SK-N-SH treated with all-trans-retinoic acid at 6 μM for 48 hours (cell line): ENCODE measurements at regions not wholly inside any gene's neighbourhood (a gene's known extent, or its start where the extent isn't known, plus 50 kb on each side); places are given as distances from the start of the nearest gene placed in this dataset.
A peak's percentile ranks its signal among the peaks of the same experiment; 100 is the strongest.

Experiments used
- ATAC-seq: fragments of 200-7000 bp; cut with Tn5 transposase; 3 replicates; pipeline ENCODE4 v1.9.1; 2020; ENCODE audit warnings: mild to moderate bottlenecking, moderate library complexity
- ARNTL ChIP-seq: fragments of 450-650 bp; formaldehyde crosslinking; IDR thresholded peaks from 2 replicates; pipeline ENCODE4 v1.5.0; 2020; ENCODE audit warnings: low read depth, mild to moderate bottlenecking, moderate library complexity, borderline replicate concordance
- BACH2 ChIP-seq: fragments of 250-450 bp; sonication (Bioruptor Pico); IDR thresholded peaks from 2 replicates; pipeline ENCODE4 v1.9.0; 2021; ENCODE audit warnings: mild to moderate bottlenecking, borderline replicate concordance
- CREB5 ChIP-seq: fragments of 250-450 bp; sonication (Bioruptor Pico); IDR thresholded peaks from 2 replicates; pipeline ENCODE4 v1.5.1; 2020; ENCODE audit warnings: low read depth, mild to moderate bottlenecking, moderate library complexity
- ESRRG ChIP-seq: fragments of 250-450 bp; sonication (Bioruptor Pico); IDR thresholded peaks from 2 replicates; pipeline ENCODE4 v1.6.1; 2021; ENCODE audit warnings: mild to moderate bottlenecking
- GLIS3 ChIP-seq: fragments of 250-450 bp; sonication (Bioruptor Pico); IDR thresholded peaks from 2 replicates; pipeline ENCODE4 v1.5.0; 2020; ENCODE audit warnings: mild to moderate bottlenecking, moderate library complexity
- ISL1 ChIP-seq: fragments of 250-450 bp; sonication (Bioruptor Pico); IDR thresholded peaks from 2 replicates; pipeline ENCODE4 v2.1.2; 2022; ENCODE audit warnings: mild to moderate bottlenecking, moderate library complexity
- OSR1 ChIP-seq: fragments of 250-450 bp; sonication (Bioruptor Pico); IDR thresholded peaks from 2 replicates; pipeline ENCODE4 v1.8.0; 2022; ENCODE audit warnings: moderate library complexity, mild to moderate bottlenecking, inconsistent platforms
- PATZ1 ChIP-seq: fragments of 250-450 bp; sonication (Bioruptor Pico); IDR thresholded peaks from 2 replicates; pipeline ENCODE4 v1.8.0; 2020; ENCODE audit warnings: mild to moderate bottlenecking, moderate library complexity, borderline replicate concordance
- RARB ChIP-seq: fragments of 250-450 bp; sonication (Bioruptor Pico); IDR thresholded peaks from 2 replicates; pipeline ENCODE4 v1.8.0; 2021; ENCODE audit warnings: mild to moderate bottlenecking, moderate library complexity
- SNAI2 ChIP-seq: fragments of 250-450 bp; sonication (Bioruptor Pico); IDR thresholded peaks from 2 replicates; pipeline ENCODE4 v1.5.0; 2020; ENCODE audit warnings: mild to moderate bottlenecking, moderate library complexity
- TCF4 ChIP-seq: fragments of 250-450 bp; sonication (Bioruptor Pico); IDR thresholded peaks from 2 replicates; pipeline ENCODE4 v1.8.0; 2021; ENCODE audit warnings: mild to moderate bottlenecking, moderate library complexity, borderline replicate concordance
- ZFP3 ChIP-seq: fragments of 250-450 bp; sonication (Bioruptor Pico); IDR thresholded peaks from 2 replicates; pipeline ENCODE4 v1.5.0; 2020; ENCODE audit warnings: mild to moderate bottlenecking, moderate library complexity
- ZFP30 ChIP-seq: fragments of 450-650 bp; formaldehyde crosslinking; IDR thresholded peaks from 2 replicates; pipeline ENCODE4 v1.5.0; 2022; ENCODE audit warnings: mild to moderate bottlenecking, moderate library complexity
- ZNF565 ChIP-seq: fragments of 450-650 bp; formaldehyde crosslinking; conservative IDR thresholded peaks from 2 replicates; pipeline ENCODE4 v1.5.0; 2020; ENCODE audit warnings: low read depth, mild to moderate bottlenecking, moderate library complexity
- ZNF70 ChIP-seq: fragments of 450-650 bp; formaldehyde crosslinking; IDR thresholded peaks from 2 replicates; pipeline ENCODE4 v1.5.0; 2020; ENCODE audit warnings: mild to moderate bottlenecking, moderate library complexity
- ZNF8 ChIP-seq: fragments of 450-650 bp; formaldehyde crosslinking; IDR thresholded peaks from 2 replicates; pipeline ENCODE4 v1.5.0; 2020; ENCODE audit warnings: mild to moderate bottlenecking, moderate library complexity
- TF ChIP-seq, protein P1 (sequence below): fragments of 250-450 bp; sonication (Bioruptor Pico); IDR thresholded peaks from 2 replicates; pipeline ENCODE4 v1.8.0; 2021; ENCODE audit warnings: low read depth, mild to moderate bottlenecking, moderate library complexity, borderline replicate concordance
- TF ChIP-seq, protein P2 (sequence below): fragments of 250-450 bp; sonication (Bioruptor Pico); IDR thresholded peaks from 2 replicates; pipeline ENCODE4 v1.5.1; 2021; ENCODE audit warnings: mild to moderate bottlenecking, moderate library complexity
- TF ChIP-seq, protein P3 (sequence below): fragments of 250-450 bp; sonication (Bioruptor Pico); IDR thresholded peaks from 2 replicates; pipeline ENCODE4 v1.5.0; 2020; ENCODE audit warnings: mild to moderate bottlenecking, moderate library complexity

DNA sequence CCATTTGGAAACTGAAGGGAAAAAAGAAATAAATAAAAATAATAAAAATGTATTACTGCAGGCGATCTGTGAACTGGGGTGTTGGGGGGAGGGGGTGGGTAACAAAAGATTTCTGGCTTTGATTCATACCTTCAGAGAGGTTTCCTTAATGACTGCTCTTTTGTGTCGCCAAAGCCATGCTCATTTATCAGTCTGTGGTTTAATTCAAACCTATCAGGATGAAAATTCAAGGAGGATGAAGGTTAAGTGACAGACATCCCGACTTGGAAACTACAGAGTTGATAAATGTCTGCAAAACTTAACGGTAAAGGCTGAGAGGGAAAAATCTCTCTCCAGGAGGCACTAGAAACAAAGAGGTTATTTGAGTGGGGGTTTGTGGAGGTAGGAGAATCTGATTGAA is 278.2 kb downstream of the PSAT1 start:
- no peak for ATAC-seq
- TF ChIP-seq ZNF70 (CRISPR knock-in tag), result no peak

- ATAC-seq, result no peak
- TF ChIP-seq, protein P1, sequence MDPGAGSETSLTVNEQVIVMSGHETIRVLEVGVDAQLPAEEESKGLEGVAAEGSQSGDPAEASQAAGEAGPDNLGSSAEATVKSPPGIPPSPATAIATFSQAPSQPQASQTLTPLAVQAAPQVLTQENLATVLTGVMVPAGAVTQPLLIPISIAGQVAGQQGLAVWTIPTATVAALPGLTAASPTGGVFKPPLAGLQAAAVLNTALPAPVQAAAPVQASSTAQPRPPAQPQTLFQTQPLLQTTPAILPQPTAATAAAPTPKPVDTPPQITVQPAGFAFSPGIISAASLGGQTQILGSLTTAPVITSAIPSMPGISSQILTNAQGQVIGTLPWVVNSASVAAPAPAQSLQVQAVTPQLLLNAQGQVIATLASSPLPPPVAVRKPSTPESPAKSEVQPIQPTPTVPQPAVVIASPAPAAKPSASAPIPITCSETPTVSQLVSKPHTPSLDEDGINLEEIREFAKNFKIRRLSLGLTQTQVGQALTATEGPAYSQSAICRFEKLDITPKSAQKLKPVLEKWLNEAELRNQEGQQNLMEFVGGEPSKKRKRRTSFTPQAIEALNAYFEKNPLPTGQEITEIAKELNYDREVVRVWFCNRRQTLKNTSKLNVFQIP (CRISPR knock-in tag), result no peak
- TF ChIP-seq, protein P2, sequence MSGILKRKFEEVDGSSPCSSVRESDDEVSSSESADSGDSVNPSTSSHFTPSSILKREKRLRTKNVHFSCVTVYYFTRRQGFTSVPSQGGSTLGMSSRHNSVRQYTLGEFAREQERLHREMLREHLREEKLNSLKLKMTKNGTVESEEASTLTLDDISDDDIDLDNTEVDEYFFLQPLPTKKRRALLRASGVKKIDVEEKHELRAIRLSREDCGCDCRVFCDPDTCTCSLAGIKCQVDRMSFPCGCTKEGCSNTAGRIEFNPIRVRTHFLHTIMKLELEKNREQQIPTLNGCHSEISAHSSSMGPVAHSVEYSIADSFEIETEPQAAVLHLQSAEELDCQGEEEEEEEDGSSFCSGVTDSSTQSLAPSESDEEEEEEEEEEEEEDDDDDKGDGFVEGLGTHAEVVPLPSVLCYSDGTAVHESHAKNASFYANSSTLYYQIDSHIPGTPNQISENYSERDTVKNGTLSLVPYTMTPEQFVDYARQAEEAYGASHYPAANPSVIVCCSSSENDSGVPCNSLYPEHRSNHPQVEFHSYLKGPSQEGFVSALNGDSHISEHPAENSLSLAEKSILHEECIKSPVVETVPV, result no peak
- TF ChIP-seq ESRRG (CRISPR knock-in tag) (no peak), OSR1 (CRISPR knock-in tag) (no peak), BACH2 (CRISPR knock-in tag) (no peak), CREB5 (CRISPR knock-in tag) (no peak), ZFP30 (CRISPR knock-in tag) (no peak), GLIS3 (CRISPR knock-in tag) (no peak), RARB (no peak), ZFP3 (CRISPR knock-in tag) (no peak), PATZ1 (CRISPR knock-in tag) (no peak), TCF4 (CRISPR knock-in tag) (no peak), ARNTL (no peak), SNAI2 (CRISPR knock-in tag) (no peak), ZNF70 (CRISPR knock-in tag) (no peak), ISL1 (no peak), ZNF565 (no peak)
Observed at GRCh38 chr9:78575771-78576170, 278.8 kb downstream of the PSAT1 start.

DNA sequence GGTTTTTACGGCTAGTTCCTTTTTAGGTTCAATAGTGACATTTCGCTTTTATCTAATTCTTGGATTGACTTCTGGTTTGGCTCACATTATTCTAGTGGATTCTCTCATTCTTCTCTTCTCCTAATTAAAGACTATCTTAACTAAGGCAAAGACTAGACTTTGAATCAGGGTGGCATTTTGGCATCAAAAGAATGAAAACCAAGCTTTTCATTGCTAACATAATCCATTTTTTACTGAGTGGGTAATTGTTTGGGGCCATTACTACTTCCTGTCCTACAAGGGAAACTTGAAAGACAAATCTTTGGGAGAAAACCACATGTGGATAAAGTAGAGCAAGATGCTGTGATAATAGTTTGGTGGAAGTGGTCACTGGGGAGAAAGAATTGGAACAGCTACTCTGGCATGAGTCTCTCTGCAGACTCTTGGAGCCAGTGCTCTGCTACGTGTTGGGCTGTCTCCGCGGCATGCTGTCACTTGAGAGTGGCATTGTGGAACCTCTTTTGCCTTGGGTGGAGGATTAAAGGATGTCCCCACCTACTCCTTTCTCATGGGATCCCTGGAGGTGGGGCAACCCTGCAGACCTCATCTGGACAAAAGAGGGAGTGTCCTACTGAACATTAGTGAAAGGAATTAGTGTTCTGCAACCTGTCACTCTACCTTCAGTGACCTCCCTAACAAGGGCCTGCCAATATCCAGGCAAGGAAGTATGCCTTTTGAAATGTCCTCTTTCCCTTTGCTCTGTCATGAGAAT is 280.4 kb downstream of the PSAT1 start:
- ATAC-seq, result no peak; the same call in 2 of the 3 replicates
- TF ChIP-seq BACH2 (CRISPR knock-in tag) (no peak), ZNF8 (no peak), CREB5 (CRISPR knock-in tag) (no peak)
- TF ChIP-seq, all 23 proteins: peak for 0

- TF ChIP-seq SNAI2 (CRISPR knock-in tag), result no peak
- TF ChIP-seq, protein P3, sequence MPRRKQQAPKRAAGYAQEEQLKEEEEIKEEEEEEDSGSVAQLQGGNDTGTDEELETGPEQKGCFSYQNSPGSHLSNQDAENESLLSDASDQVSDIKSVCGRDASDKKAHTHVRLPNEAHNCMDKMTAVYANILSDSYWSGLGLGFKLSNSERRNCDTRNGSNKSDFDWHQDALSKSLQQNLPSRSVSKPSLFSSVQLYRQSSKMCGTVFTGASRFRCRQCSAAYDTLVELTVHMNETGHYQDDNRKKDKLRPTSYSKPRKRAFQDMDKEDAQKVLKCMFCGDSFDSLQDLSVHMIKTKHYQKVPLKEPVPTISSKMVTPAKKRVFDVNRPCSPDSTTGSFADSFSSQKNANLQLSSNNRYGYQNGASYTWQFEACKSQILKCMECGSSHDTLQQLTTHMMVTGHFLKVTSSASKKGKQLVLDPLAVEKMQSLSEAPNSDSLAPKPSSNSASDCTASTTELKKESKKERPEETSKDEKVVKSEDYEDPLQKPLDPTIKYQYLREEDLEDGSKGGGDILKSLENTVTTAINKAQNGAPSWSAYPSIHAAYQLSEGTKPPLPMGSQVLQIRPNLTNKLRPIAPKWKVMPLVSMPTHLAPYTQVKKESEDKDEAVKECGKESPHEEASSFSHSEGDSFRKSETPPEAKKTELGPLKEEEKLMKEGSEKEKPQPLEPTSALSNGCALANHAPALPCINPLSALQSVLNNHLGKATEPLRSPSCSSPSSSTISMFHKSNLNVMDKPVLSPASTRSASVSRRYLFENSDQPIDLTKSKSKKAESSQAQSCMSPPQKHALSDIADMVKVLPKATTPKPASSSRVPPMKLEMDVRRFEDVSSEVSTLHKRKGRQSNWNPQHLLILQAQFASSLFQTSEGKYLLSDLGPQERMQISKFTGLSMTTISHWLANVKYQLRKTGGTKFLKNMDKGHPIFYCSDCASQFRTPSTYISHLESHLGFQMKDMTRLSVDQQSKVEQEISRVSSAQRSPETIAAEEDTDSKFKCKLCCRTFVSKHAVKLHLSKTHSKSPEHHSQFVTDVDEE, result no peak
- TF ChIP-seq OSR1 (CRISPR knock-in tag), result no peak
- peak; percentile 54; the same call in 1 of the 2 replicates for TF ChIP-seq TCF4 (CRISPR knock-in tag)
- TF ChIP-seq, protein P2, result no peak
- TF ChIP-seq, protein P1 (CRISPR knock-in tag), result no peak
- TF ChIP-seq ZFP30 (CRISPR knock-in tag), result no peak
- TF ChIP-seq ZNF8, result no peak
- no peak for TF ChIP-seq RARB
Observed at GRCh38 chr9:78578072-78578471, 281.1 kb downstream of the PSAT1 start.

More at GRCh38 chr9:78578072-78578471, 281.1 kb downstream of the PSAT1 start:
- peak; percentile 51; the same call in 1 of the 3 replicates for ATAC-seq
